ENCODE measurements at regions not wholly inside any gene's neighbourhood (a gene's known extent, or its start where the extent isn't known, plus 50 kb on each side); places are given as distances from the start of the nearest gene placed in this dataset.
"Not testable (repeated sequence)": the region's sequence is repeated elsewhere in the genome, so short reads cannot be mapped to it uniquely, and the experiment has no call there.

DNA sequence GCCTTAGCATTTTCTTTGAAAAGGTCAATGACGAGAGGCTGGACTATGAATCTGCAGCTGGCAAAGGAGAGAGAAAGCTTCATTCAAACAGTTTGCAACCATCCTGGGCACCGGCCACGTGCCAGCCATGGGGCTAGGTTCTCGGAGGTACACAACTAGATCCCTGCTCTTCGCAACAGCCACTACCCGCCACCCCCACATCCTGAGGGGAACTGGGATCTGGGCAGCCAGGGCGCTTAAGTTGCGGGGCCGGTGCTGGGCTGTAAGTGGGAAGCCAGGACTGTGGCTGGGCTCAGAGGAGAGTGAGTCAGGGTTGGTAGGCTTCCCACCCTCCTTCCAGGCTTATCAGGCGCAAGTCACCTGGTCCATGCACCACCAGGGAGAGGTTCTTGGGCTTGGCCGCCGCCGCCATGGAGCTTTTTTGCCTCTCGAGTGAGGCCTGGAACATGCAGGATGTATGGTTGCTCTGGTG lies 95.0 kb upstream of the TERB2 start:
- no peak overlapping the region for H3K4me3 Mint-ChIP-seq
- ATAC-seq (no peak), DNase-seq (no peak)
- no peaks in the 10 kb centered on the region for H3K4me1 Mint-ChIP-seq (ENCODE audit: low read depth)
- peaks cover 5% of the 10 kb centered on the region for H3K9me3 Mint-ChIP-seq
- no peaks in the 10 kb centered on the region for H3K36me3 Mint-ChIP-seq (ENCODE audit: insufficient read depth)
- no peaks in the 10 kb centered on the region for H3K27me3 Mint-ChIP-seq (ENCODE audit: low read depth)

DNA sequence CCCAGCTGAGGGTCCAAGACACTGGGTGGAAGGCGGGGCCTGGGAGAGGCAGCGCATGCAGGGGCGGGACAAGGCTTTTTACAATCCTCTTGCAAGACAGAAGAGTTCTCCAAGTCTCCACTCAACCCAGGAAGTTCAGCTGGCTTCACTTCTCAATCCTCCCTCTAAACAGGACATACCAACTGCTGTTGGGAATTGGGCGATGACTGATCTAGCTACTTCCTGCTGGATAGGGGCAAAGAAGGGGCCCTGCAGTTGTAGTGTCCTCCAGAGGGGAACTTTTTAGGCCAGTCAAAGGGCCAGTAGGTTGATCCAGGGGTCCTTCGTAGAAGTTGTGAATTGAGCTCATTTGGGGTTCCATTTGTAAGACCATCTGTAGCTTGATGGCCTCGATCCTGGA lies 94.6 kb upstream of the TERB2 start:
- Mint-ChIP-seq H3K36me3 (ENCODE audit: insufficient read depth) (no peaks in the 10 kb centered on the region), H3K4me3 (no peak overlapping the region), H3K4me1 (ENCODE audit: low read depth) (no peaks in the 10 kb centered on the region), H3K9me3 (peaks cover 5% of the 10 kb centered on the region), H3K27me3 (ENCODE audit: low read depth) (no peaks in the 10 kb centered on the region)
- ATAC-seq (no peak), DNase-seq (no peak)

DNA sequence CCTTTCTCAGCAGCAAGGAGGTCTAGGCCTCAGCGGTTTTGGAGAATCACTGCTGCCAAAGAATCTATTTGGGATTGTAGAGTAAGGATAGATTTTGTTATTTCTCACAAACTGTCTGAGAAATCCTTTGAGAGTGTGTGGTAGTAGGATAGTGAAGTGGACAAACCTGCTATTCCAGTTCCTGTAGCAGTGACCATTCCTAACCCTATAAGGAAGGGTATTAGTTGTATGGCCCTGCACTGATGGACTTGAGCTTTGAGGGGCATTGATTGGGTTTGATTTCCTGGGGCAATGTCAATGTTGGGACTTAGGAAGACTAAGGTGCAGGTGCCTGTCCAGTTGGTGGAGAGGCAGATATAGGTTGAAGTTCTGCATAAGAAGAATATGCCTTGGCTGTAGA lies 93.6 kb upstream of the TERB2 start:
- not testable (repeated sequence) for ATAC-seq; H3K4me1 Mint-ChIP-seq (ENCODE audit: low read depth); H3K4me3 Mint-ChIP-seq; H3K27me3 Mint-ChIP-seq (ENCODE audit: low read depth); DNase-seq; H3K36me3 Mint-ChIP-seq (ENCODE audit: insufficient read depth); H3K9me3 Mint-ChIP-seq

DNA sequence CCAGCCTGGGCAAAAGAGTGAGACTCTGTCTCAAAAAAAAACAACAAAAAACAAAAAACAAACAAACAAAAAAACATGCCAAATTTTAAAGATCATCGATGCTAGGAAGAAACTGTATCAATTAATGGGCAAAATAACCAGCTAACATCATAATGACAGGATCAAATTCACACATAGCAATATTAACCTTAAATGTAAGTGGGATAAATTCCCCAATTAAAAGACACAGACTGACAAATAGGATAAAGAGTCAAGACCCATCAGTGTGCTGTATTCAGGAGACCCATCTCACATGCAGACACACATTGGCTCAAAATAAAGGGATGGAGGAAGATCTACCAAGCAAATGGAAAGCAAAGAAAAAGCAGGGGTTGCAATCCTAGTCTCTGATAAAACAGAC lies 88.4 kb upstream of the TERB2 start:
- H3K36me3 Mint-ChIP-seq (ENCODE audit: insufficient read depth); DNase-seq; H3K9me3 Mint-ChIP-seq; H3K4me1 Mint-ChIP-seq (ENCODE audit: low read depth); H3K27me3 Mint-ChIP-seq (ENCODE audit: low read depth); ATAC-seq; H3K4me3 Mint-ChIP-seq: not testable (repeated sequence)

DNA sequence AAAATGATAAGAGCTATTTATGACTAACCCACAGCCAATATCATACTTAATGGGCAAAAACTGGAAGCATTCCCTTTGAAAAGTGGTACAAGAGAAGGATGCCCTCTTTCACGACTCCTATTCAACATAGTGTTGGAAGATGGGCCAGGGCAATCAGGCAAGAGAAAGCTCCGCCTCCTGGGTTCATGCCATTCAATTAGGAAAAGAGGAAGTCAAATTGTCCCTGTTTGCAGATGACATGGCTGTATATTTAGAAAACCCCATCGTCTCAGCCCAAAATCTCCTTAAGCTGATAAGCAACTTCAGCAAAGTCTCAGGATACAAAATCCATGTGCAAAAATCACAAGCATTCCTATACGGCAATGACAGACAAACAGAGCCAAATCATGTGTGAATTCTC lies 86.4 kb upstream of the TERB2 start:
- not testable (repeated sequence) for H3K36me3 Mint-ChIP-seq (ENCODE audit: insufficient read depth); H3K4me3 Mint-ChIP-seq; H3K9me3 Mint-ChIP-seq; H3K27me3 Mint-ChIP-seq (ENCODE audit: low read depth); ATAC-seq; H3K4me1 Mint-ChIP-seq (ENCODE audit: low read depth); DNase-seq

DNA sequence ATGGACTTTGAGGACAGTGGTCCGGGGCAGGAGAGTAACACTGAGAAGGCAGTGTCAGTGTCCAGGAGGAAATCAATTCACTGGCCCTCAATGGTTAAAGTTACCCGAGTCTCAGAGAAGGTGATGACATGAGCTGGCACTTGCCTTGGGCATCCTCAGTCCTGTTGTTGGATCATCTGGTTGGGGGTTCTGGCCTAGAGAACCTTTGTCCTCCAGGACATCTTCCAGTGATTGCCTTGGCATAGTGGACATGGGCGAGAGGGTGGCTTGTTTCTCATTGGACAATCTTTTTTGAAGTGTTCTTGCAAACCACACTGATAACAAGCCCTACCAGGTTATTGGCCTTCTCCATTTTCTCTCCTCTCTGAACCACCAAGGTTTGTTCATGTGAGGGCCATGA lies 83.4 kb upstream of the TERB2 start:
- Mint-ChIP-seq H3K27me3 (ENCODE audit: low read depth) (no peaks in the 10 kb centered on the region), H3K36me3 (ENCODE audit: insufficient read depth) (peaks cover 4% of the 10 kb centered on the region), H3K4me1 (ENCODE audit: low read depth) (no peaks in the 10 kb centered on the region), H3K4me3 (no peak overlapping the region), H3K9me3 (peaks cover 19% of the 10 kb centered on the region)
- no peak for ATAC-seq
- DNase-seq = no peak

DNA sequence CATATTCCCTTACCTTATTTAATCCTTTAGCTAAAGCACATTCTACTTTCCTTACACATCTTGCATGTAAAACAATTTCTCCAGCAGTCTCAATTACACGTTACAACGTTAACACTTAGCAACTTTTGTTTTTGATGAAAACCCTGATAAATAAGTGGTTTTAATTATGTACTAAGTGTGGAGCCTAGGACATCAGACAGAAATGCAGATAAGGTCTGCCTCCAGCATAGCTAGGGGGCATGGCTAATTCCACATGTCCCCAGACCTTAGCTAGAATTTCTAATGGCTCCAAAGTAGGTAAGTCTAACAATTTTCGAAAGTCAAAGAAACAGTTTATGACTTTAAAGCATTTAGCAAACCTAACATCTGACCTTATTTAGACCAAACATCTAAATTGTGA lies 77.4 kb upstream of the TERB2 start:
- Mint-ChIP-seq H3K9me3 (peaks cover 33% of the 10 kb centered on the region), H3K27me3 (ENCODE audit: low read depth) (peaks cover 6% of the 10 kb centered on the region), H3K36me3 (ENCODE audit: insufficient read depth) (peaks cover 8% of the 10 kb centered on the region), H3K4me3 (no peak overlapping the region), H3K4me1 (ENCODE audit: low read depth) (peaks cover 29% of the 10 kb centered on the region)
- ATAC-seq = no peak
- no peak for DNase-seq

DNA sequence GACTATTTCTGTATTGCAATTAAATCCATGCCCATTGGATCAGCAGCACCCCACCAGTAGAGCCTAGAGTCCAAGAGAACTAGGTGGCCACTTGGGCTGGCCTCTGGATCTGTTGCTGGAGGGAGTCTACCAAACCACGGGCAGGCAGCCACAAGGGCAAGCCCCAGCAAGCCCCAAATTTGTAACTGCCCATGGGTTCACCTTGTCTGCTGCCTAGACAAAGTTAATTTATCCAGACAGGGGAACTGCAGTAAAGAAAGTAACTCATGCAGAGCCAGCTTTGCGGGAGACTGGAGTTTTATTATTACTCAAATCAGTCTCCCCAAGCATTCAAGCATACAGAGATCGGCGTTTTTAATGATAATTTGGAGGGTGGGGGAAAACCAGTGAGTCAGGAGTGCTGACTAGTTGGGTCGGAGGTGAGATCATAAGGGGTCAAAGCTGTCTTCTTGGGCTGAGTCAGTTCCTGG lies 74.0 kb upstream of the TERB2 start:
- Mint-ChIP-seq H3K27me3 (ENCODE audit: low read depth) (peaks cover 6% of the 10 kb centered on the region), H3K9me3 (peaks cover 22% of the 10 kb centered on the region), H3K4me3 (peak overlapping the region; percentile 39), H3K4me1 (ENCODE audit: low read depth) (peaks cover 30% of the 10 kb centered on the region), H3K36me3 (ENCODE audit: insufficient read depth) (peaks cover 5% of the 10 kb centered on the region)
- ATAC-seq (peak; percentile 88 to 94), DNase-seq (no peak)

DNA sequence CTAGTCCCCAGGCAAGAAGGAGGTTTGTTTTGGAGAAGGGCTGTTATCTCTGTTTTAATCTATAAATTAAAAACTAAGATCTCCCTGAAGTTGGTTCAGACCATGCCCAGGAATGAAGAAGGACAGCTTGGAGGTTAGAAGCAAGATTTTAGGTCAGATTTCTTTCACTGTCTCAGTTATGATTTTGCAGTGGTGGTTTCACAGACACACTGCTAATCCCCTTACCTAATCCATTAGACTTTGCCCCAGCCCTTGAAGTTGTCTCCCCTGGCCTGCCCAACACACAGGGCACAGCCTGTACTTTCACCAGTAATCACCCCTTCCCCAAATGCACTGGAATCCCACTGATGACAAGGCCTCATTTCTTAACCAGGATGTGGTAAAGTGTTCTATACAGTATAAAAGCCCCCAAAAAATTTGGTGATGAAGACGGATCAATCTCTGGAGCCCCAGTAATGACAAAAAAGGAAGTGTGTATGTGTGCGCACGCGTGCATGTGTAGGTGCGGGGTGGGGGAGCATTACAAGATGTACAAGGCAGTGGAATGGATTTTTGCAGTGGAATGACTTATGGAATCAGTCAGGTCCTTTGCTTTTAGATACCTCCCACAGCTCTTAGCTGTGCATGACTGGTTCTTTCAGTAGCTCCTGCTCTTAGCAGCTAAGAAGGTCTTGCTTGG lies 73.1 kb upstream of the TERB2 start:
- H3K4me1 Mint-ChIP-seq (ENCODE audit: low read depth) = peaks cover 30% of the 10 kb centered on the region
- DNase-seq = no peak
- H3K27me3 Mint-ChIP-seq (ENCODE audit: low read depth) = peaks cover 6% of the 10 kb centered on the region
- peaks cover 3% of the 10 kb centered on the region for H3K36me3 Mint-ChIP-seq (ENCODE audit: insufficient read depth)
- peaks cover 15% of the 10 kb centered on the region for H3K9me3 Mint-ChIP-seq
- no peak overlapping the region for H3K4me3 Mint-ChIP-seq
- peak; percentile 19 to 26 for ATAC-seq

DNA sequence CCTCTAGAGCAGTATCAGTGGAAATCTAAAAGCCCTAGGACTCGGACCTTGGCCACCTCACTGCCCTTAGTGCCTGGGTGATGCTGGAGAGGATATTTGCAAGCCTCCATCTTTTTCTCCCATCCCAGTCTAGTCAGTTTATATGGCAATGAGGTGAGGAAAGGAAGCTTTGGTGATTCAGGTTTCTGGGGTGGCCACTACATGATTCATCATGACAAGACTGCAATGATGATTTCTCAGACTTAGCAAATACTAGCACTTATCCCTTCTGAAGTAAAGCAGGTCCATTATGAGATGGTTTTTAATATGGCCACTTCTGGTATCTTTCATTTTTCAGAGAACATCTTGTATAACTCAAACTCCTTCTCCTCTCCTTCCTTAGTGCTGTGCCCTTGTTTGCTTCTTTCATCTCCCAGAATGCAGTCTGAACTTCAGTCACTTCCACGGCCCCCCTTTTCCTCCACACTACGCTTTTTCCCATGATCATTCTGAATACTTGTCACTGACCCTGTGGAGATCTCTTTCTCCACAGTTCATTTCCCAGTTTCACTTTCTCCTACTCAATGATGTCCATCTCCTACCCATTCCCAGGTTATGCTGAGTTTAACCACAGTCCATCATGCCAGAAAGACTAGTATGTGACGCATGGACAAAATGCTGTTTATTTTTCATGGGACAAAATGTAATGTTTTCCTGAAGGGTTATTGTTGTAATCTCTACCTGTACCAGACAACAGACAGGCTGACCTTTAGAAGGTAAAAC lies 57.4 kb upstream of the TERB2 start:
- not testable (repeated sequence) for H3K36me3 Mint-ChIP-seq (ENCODE audit: insufficient read depth); DNase-seq; H3K9me3 Mint-ChIP-seq; H3K4me3 Mint-ChIP-seq
- Mint-ChIP-seq H3K27me3 (ENCODE audit: low read depth) (peaks cover 10% of the 10 kb centered on the region), H3K4me1 (ENCODE audit: low read depth) (peaks cover 19% of the 10 kb centered on the region)
- peak; percentile 35 to 41 for ATAC-seq

DNA sequence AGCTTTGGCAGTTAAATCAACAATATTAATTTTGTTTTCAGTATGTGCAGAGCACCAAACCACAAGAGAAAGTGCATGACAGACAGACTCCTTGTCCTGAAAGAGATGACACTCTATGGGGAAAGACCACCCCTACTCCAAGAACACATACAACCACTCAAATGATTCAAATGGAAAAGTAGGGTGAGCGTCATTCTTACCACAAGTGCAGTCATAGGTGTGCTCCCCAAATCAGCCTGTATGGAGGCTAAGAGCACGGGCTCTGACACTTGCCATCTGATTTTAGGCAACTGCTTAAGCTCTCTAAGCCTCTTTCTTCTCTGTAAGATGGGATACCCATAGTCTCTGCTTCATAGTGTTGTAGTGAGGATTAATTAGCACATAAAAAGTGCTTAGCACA lies 56.7 kb upstream of the TERB2 start:
- H3K9me3 Mint-ChIP-seq; DNase-seq; H3K27me3 Mint-ChIP-seq (ENCODE audit: low read depth); H3K36me3 Mint-ChIP-seq (ENCODE audit: insufficient read depth); H3K4me3 Mint-ChIP-seq: not testable (repeated sequence)
- peaks cover 22% of the 10 kb centered on the region for H3K4me1 Mint-ChIP-seq (ENCODE audit: low read depth)
- ATAC-seq = peak; percentile 89 to 94

DNA sequence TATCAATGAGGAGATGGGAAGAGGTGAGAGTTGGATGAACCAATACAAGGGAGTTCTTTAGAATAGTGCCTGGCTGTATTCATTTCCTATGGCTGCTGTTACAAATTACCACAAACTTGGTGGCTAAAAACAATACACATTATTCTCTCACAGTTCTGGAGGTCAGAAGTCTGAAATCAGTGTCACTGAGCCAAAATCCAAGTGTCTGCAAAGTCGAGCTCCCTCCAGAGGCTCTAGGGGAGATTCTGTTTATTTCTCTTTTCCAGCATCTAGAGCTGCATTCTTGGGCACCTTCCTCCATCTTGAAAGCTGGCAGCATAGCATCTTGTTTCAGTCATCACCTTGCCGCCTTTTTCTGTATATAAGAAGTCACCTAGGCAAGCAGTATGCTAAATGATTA lies 55.7 kb upstream of the TERB2 start:
- H3K9me3 Mint-ChIP-seq; H3K36me3 Mint-ChIP-seq (ENCODE audit: insufficient read depth); DNase-seq; H3K27me3 Mint-ChIP-seq (ENCODE audit: low read depth); ATAC-seq; H3K4me3 Mint-ChIP-seq: not testable (repeated sequence)
- peaks cover 18% of the 10 kb centered on the region for H3K4me1 Mint-ChIP-seq (ENCODE audit: low read depth)

DNA sequence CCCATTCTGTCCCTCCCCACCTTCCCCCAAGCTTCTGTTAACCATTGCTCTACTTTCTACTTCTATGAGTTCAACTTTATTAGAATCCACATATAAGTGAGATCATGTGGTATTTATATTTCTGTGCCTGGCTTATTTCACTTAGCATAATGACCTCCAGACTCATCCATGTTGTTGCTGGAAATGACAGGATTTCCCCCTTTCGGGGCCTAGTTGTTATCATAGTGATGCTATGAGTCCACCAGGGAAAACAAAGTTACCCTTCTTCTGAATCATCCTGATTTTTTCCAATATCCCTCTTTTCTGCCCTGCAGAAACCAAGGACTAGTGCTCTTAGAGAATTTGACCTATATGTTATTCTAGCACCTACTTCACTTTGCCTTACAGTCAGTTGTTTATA lies 53.2 kb upstream of the TERB2 start:
- H3K27me3 Mint-ChIP-seq (ENCODE audit: low read depth); H3K9me3 Mint-ChIP-seq; ATAC-seq: not testable (repeated sequence)

DNA sequence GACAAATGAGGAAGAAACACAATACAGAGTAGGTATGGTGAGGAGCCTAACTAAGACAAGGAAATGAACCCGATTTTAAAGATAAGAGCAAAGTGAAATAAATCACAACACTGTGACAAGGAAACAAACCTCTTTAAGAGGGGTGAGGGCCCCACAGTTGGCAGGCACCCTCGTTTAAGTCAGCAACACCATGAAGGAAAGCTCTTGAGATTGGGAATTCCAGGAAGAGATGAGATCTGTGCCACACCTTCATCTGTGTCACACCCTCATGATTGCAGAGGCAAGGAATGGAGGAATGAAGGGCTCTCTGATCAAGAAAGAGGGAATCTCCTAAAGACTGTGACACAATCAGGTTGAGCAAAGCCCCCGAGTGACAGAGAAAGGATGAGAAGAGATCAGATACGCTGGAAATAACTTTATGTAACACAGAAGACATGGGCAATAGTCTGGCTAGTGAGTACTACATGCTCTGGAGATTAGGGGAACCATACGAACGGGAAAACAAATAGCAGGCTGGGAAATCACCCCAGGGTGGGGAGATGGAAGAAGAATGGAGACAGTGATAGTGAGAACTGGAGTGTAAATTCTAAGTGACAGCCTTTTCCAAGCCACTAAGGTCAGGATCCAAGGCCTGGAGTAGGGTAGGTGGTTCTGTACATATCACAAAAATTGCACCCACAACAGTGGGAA lies 51.7 kb upstream of the TERB2 start:
- H3K36me3 Mint-ChIP-seq (ENCODE audit: insufficient read depth); H3K9me3 Mint-ChIP-seq; DNase-seq; H3K4me3 Mint-ChIP-seq; H3K4me1 Mint-ChIP-seq (ENCODE audit: low read depth); H3K27me3 Mint-ChIP-seq (ENCODE audit: low read depth); ATAC-seq: not testable (repeated sequence)

More for the DNA sequence above, 53.2 kb upstream of the TERB2 start:
- H3K4me1 Mint-ChIP-seq (ENCODE audit: low read depth) = peaks cover 12% of the 10 kb centered on the region
- not testable (repeated sequence) for H3K4me3 Mint-ChIP-seq; H3K36me3 Mint-ChIP-seq (ENCODE audit: insufficient read depth); DNase-seq

Data from activated T-cell treated with anti-CD3 and anti-CD28 coated beads, Interleukin-2, amount 50 U/mL, for 4 hours (primary cell).